ENCODE measurements at regions not wholly inside any gene's neighbourhood (a gene's known extent, or its start where the extent isn't known, plus 50 kb on each side); places are given as distances from the start of the nearest gene placed in this dataset.

DNA sequence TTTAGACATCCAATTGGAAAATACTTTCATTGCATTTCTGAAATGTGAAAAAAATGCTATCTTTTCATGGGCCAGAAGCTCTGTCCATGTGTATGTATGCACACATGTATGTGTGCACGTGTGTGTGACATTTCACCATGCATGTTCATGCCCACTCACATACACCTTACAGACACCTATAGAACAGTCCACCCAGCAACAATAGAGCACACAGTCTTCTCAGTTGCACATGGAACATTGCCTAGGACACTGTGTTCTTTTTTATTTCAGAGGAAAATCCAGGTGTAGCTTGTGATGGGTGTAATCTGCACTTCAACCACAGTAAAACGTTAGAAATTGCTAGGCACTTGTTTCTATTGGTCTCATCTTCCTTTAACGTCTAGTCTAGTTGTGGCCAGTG, 114.8 kb upstream of the RGPD4 start:
- TF ChIP-seq, protein P1, sequence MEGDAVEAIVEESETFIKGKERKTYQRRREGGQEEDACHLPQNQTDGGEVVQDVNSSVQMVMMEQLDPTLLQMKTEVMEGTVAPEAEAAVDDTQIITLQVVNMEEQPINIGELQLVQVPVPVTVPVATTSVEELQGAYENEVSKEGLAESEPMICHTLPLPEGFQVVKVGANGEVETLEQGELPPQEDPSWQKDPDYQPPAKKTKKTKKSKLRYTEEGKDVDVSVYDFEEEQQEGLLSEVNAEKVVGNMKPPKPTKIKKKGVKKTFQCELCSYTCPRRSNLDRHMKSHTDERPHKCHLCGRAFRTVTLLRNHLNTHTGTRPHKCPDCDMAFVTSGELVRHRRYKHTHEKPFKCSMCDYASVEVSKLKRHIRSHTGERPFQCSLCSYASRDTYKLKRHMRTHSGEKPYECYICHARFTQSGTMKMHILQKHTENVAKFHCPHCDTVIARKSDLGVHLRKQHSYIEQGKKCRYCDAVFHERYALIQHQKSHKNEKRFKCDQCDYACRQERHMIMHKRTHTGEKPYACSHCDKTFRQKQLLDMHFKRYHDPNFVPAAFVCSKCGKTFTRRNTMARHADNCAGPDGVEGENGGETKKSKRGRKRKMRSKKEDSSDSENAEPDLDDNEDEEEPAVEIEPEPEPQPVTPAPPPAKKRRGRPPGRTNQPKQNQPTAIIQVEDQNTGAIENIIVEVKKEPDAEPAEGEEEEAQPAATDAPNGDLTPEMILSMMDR (IDR thresholded peaks at IDR 0.05; ENCODE audit: insufficient read depth, low read length): no peak
- TF ChIP-seq GABPA (IDR thresholded peaks at IDR 0.05; ENCODE audit: low read depth) (no peak), POLR2AphosphoS5 (IDR thresholded peaks at IDR 0.05; ENCODE audit: low read depth) (no peak)
- TF ChIP-seq, protein P2, sequence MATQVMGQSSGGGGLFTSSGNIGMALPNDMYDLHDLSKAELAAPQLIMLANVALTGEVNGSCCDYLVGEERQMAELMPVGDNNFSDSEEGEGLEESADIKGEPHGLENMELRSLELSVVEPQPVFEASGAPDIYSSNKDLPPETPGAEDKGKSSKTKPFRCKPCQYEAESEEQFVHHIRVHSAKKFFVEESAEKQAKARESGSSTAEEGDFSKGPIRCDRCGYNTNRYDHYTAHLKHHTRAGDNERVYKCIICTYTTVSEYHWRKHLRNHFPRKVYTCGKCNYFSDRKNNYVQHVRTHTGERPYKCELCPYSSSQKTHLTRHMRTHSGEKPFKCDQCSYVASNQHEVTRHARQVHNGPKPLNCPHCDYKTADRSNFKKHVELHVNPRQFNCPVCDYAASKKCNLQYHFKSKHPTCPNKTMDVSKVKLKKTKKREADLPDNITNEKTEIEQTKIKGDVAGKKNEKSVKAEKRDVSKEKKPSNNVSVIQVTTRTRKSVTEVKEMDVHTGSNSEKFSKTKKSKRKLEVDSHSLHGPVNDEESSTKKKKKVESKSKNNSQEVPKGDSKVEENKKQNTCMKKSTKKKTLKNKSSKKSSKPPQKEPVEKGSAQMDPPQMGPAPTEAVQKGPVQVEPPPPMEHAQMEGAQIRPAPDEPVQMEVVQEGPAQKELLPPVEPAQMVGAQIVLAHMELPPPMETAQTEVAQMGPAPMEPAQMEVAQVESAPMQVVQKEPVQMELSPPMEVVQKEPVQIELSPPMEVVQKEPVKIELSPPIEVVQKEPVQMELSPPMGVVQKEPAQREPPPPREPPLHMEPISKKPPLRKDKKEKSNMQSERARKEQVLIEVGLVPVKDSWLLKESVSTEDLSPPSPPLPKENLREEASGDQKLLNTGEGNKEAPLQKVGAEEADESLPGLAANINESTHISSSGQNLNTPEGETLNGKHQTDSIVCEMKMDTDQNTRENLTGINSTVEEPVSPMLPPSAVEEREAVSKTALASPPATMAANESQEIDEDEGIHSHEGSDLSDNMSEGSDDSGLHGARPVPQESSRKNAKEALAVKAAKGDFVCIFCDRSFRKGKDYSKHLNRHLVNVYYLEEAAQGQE (IDR thresholded peaks at IDR 0.05; ENCODE audit: insufficient replicate concordance, low read depth): no peak

Data from HL-60 (cell line).